ENCODE measurements at regions not wholly inside any gene's neighbourhood (a gene's known extent, or its start where the extent isn't known, plus 50 kb on each side); places are given as distances from the start of the nearest gene placed in this dataset.

GRCh38 chr15:37524601-37525000 lies 409.8 kb upstream of the TMCO5A start:
- no peak overlapping the region for H3K27ac ChIP-seq (ENCODE audit: low read depth, low read length, poor library complexity, severe bottlenecking)
- H3K36me3 ChIP-seq (ENCODE audit: insufficient read depth, low read length) = no peaks in the 10 kb centered on the region
- H3K4me3 ChIP-seq (ENCODE audit: low read depth, low read length, poor library complexity, severe bottlenecking) = no peak overlapping the region
- H3K9me2 ChIP-seq (ENCODE audit: low read depth, low read length) = no peaks in the 10 kb centered on the region
- no peak overlapping the region for H3K9ac ChIP-seq (ENCODE audit: low read length)
- H3K79me2 ChIP-seq (ENCODE audit: insufficient read depth, low read length) = no peaks in the 10 kb centered on the region
- H4K20me1 ChIP-seq (ENCODE audit: insufficient read depth, low read length) = no peaks in the 10 kb centered on the region
- no peak overlapping the region for H3K4me2 ChIP-seq (ENCODE audit: low read length)
- H2AFZ ChIP-seq (ENCODE audit: low read length) = no peak overlapping the region
- H3K4me1 ChIP-seq (ENCODE audit: insufficient read depth, low read length, severe bottlenecking) = no peaks in the 10 kb centered on the region
- H3K9me3 ChIP-seq (ENCODE audit: low read length) = no peaks in the 10 kb centered on the region
- H3K27me3 ChIP-seq (ENCODE audit: insufficient read depth, low read length) = no peaks in the 10 kb centered on the region
- TF ChIP-seq CTCF (IDR thresholded peaks at IDR 0.05; ENCODE audit: low read length) = no peak
- TF ChIP-seq EZH2 (IDR thresholded peaks at IDR 0.05; ENCODE audit: borderline replicate concordance, low read length) = no peak
- H3F3A ChIP-seq (ENCODE audit: insufficient read depth, low read length) = no peaks in the 10 kb centered on the region

GRCh38 chr15:37528432-37528831 lies 406.0 kb upstream of the TMCO5A start:
- Histone ChIP-seq H3K79me2 (ENCODE audit: insufficient read depth, low read length) (no peaks in the 10 kb centered on the region), H3K9me2 (ENCODE audit: low read depth, low read length) (no peaks in the 10 kb centered on the region), H3K27me3 (ENCODE audit: insufficient read depth, low read length) (no peaks in the 10 kb centered on the region), H3K4me2 (ENCODE audit: low read length) (no peak overlapping the region), H3K4me1 (ENCODE audit: insufficient read depth, low read length, severe bottlenecking) (no peaks in the 10 kb centered on the region), H3K9me3 (ENCODE audit: low read length) (no peaks in the 10 kb centered on the region), H3K27ac (ENCODE audit: low read depth, low read length, poor library complexity, severe bottlenecking) (no peak overlapping the region), H2AFZ (ENCODE audit: low read length) (no peak overlapping the region), H3F3A (ENCODE audit: insufficient read depth, low read length) (no peaks in the 10 kb centered on the region), H3K4me3 (ENCODE audit: low read depth, low read length, poor library complexity, severe bottlenecking) (no peak overlapping the region), H4K20me1 (ENCODE audit: insufficient read depth, low read length) (no peaks in the 10 kb centered on the region), H3K36me3 (ENCODE audit: insufficient read depth, low read length) (no peaks in the 10 kb centered on the region), H3K9ac (ENCODE audit: low read length) (no peak overlapping the region)
- TF ChIP-seq CTCF (IDR thresholded peaks at IDR 0.05; ENCODE audit: low read length) = no peak
- TF ChIP-seq EZH2 (IDR thresholded peaks at IDR 0.05; ENCODE audit: borderline replicate concordance, low read length) = no peak

- no peaks in the 10 kb centered on the region for H3K27me3 ChIP-seq (ENCODE audit: insufficient read depth, low read length)
Measured at GRCh38 chr15:37536967-37537605, 397.4 kb upstream of the TMCO5A start.

More at GRCh38 chr15:37536967-37537605, 397.4 kb upstream of the TMCO5A start:
- no peak overlapping the region for H3K9ac ChIP-seq (ENCODE audit: low read length)
- no peaks in the 10 kb centered on the region for H3F3A ChIP-seq (ENCODE audit: insufficient read depth, low read length)
- no peaks in the 10 kb centered on the region for H3K9me2 ChIP-seq (ENCODE audit: low read depth, low read length)
- H3K4me1 ChIP-seq (ENCODE audit: insufficient read depth, low read length, severe bottlenecking) = no peaks in the 10 kb centered on the region
- TF ChIP-seq CTCF (IDR thresholded peaks at IDR 0.05; ENCODE audit: low read length) (no peak), EZH2 (IDR thresholded peaks at IDR 0.05; ENCODE audit: borderline replicate concordance, low read length) (no peak)
- no peak overlapping the region for H3K4me3 ChIP-seq (ENCODE audit: low read depth, low read length, poor library complexity, severe bottlenecking)
- no peaks in the 10 kb centered on the region for H3K79me2 ChIP-seq (ENCODE audit: insufficient read depth, low read length)
- H4K20me1 ChIP-seq (ENCODE audit: insufficient read depth, low read length) = no peaks in the 10 kb centered on the region
- H3K27ac ChIP-seq (ENCODE audit: low read depth, low read length, poor library complexity, severe bottlenecking) = no peak overlapping the region
- no peak overlapping the region for H2AFZ ChIP-seq (ENCODE audit: low read length)
- no peaks in the 10 kb centered on the region for H3K9me3 ChIP-seq (ENCODE audit: low read length)
- H3K36me3 ChIP-seq (ENCODE audit: insufficient read depth, low read length) = no peaks in the 10 kb centered on the region
- no peak overlapping the region for H3K4me2 ChIP-seq (ENCODE audit: low read length)
